Caco-2 (cell line): ENCODE measurements at regions not wholly inside any gene's neighbourhood (a gene's known extent, or its start where the extent isn't known, plus 50 kb on each side); places are given as distances from the start of the nearest gene placed in this dataset.
"Not testable (repeated sequence)": the region's sequence is repeated elsewhere in the genome, so short reads cannot be mapped to it uniquely, and the experiment has no call there.

Source experiments
- BruUV-seq: library from RNA; stranded (reverse); fragments of 400-500 nt; replicated peaks from 2 replicates; lab custom pipeline; 2021; lab: Mats Ljungman, UMichigan
- CTCF ChIA-PET: fragments of 300-600 bp; sonication (Branson Sonifier 250); formaldehyde crosslinking; loops from one replicate; lab custom pipeline; 2022; ENCODE audit warnings: antibody characterized with exemption; lab: Charles Lee
- POLR2A ChIA-PET: fragments of 300-600 bp; sonication (Branson Sonifier 250); formaldehyde crosslinking; loops from one replicate; lab custom pipeline; 2022; ENCODE audit warnings: antibody characterized with exemption; lab: Charles Lee
- DNase-seq, 2 experiments: peaks; one replicate each; pipeline versions ENCODE4 v3.0.0 to v3.0.0-alpha.2; 2020 to 2022
- H3K27me3 ChIP-seq: replicated peaks from 2 replicates; pipeline ENCODE4 v1.6.0; 2011; ENCODE audit warnings: low read length; ENCODE audit not compliant: control insufficient read depth, insufficient read depth
- H3K36me3 ChIP-seq: 2 replicates; pipeline ENCODE4 v1.5.1; 2011; ENCODE audit warnings: low read length; ENCODE audit not compliant: control insufficient read depth, insufficient read depth
- H3K4me1 ChIP-seq: fragments of 250-450 bp; sonication (Bioruptor Pico); 2 replicates; pipeline ENCODE4 v1.5.1; 2020; ENCODE audit warnings: mild to moderate bottlenecking
- H3K4me3 ChIP-seq: 2 replicates; pipeline ENCODE4 v1.5.1; 2011; ENCODE audit warnings: low read depth, mild to moderate bottlenecking, control low read depth, low read length
- H3K9me3 ChIP-seq: fragments of 250-450 bp; sonication (Bioruptor Pico); 2 replicates; pipeline ENCODE4 v1.5.1; 2020; ENCODE audit warnings: mild to moderate bottlenecking, moderate library complexity
- H3K27ac Mint-ChIP-seq: one replicate; pipeline ENCODE4 v1.8.0; 2022; ENCODE audit warnings: mixed read lengths; ENCODE audit not compliant: unreplicated experiment
- H3K27me3 Mint-ChIP-seq: one replicate; pipeline ENCODE4 v1.8.0; 2022; ENCODE audit warnings: mixed read lengths; ENCODE audit not compliant: insufficient read depth, unreplicated experiment
- H3K36me3 Mint-ChIP-seq: one replicate; pipeline ENCODE4 v1.8.0; 2022; ENCODE audit warnings: mild to moderate bottlenecking, mixed read lengths; ENCODE audit not compliant: insufficient read depth, unreplicated experiment
- H3K4me1 Mint-ChIP-seq: one replicate; pipeline ENCODE4 v1.8.0; 2022; ENCODE audit warnings: low read depth, mixed read lengths; ENCODE audit not compliant: unreplicated experiment
- H3K4me3 Mint-ChIP-seq: one replicate; pipeline ENCODE4 v1.8.0; 2022; ENCODE audit warnings: mild to moderate bottlenecking, moderate library complexity, mixed read lengths; ENCODE audit not compliant: unreplicated experiment
- H3K9me3 Mint-ChIP-seq: one replicate; pipeline ENCODE4 v1.8.0; 2022; ENCODE audit warnings: mixed read lengths; ENCODE audit not compliant: unreplicated experiment
- intact Hi-C: fragments of 100-400 bp; cut with micrococcal nuclease; formaldehyde crosslinking; loops from one replicate; pipeline ENCODE4 v1.10.0; 2022; ENCODE audit not compliant: unreplicated experiment
- TF ChIP-seq, protein P1 (sequence below), 2 experiments: fragments of 200-600 bp in 1 of 2; IDR thresholded peaks; 1 replicate in 1 of 2; 2 replicates in 1 of 2; pipeline versions ENCODE4 v1.5.1 to v1.8.0; 2011 to 2022; ENCODE audit warnings: antibody characterized with exemption in 1 of 2, control low read depth in 1 of 2, inconsistent platforms in 1 of 2, low read depth in 1 of 2, low read length in 1 of 2, mild to moderate bottlenecking in 1 of 2, moderate library complexity in 1 of 2; ENCODE audit not compliant: insufficient read depth in 1 of 2, severe bottlenecking in 1 of 2, unreplicated experiment in 1 of 2

DNA sequence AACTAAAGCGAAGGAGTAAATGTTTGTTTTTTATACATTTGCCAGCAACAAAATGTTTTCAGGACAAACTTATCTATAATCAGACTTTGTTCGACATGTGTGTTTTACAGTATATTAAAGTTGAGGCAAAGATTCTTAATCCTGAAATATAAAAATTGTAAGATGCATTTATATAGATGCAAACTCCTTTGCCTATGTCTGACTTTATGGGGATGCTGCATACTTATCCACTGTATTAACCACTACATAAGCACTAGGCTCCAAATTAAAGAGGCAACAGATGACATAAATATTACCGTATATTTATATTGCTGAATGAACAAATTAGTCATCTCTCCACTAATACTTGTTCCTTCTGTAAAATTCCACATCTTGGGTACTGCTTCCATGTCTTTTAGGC is 882.7 kb upstream of the ARRDC3 start:
- Histone ChIP-seq H3K4me1 (no peaks in the 10 kb centered on the region), H3K36me3 (no peaks in the 10 kb centered on the region), H3K4me3 (no peak overlapping the region), H3K27me3 (no peaks in the 10 kb centered on the region; the same call in 1 of the 2 replicates), H3K9me3 (no peaks in the 10 kb centered on the region)
- Mint-ChIP-seq H3K9me3 (no peaks in the 10 kb centered on the region), H3K4me1 (no peaks in the 10 kb centered on the region), H3K4me3 (no peak overlapping the region), H3K27ac (no peak overlapping the region), H3K36me3 (no peaks in the 10 kb centered on the region), H3K27me3 (no peaks in the 10 kb centered on the region)
- DNase-seq = no peak
- BruUV-seq = no TSS peak
- CTCF ChIA-PET = no interaction called here
- TF ChIP-seq, protein P1, sequence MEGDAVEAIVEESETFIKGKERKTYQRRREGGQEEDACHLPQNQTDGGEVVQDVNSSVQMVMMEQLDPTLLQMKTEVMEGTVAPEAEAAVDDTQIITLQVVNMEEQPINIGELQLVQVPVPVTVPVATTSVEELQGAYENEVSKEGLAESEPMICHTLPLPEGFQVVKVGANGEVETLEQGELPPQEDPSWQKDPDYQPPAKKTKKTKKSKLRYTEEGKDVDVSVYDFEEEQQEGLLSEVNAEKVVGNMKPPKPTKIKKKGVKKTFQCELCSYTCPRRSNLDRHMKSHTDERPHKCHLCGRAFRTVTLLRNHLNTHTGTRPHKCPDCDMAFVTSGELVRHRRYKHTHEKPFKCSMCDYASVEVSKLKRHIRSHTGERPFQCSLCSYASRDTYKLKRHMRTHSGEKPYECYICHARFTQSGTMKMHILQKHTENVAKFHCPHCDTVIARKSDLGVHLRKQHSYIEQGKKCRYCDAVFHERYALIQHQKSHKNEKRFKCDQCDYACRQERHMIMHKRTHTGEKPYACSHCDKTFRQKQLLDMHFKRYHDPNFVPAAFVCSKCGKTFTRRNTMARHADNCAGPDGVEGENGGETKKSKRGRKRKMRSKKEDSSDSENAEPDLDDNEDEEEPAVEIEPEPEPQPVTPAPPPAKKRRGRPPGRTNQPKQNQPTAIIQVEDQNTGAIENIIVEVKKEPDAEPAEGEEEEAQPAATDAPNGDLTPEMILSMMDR (IDR thresholded peaks at IDR 0.05; ENCODE audit: insufficient read depth in 1 of 2, low read depth in 1 of 2, low read length in 1 of 2, severe bottlenecking in 1 of 2, unreplicated experiment in 1 of 2) = no peak
- POLR2A ChIA-PET = no interaction called here
- intact Hi-C loops = no loop called here

DNA sequence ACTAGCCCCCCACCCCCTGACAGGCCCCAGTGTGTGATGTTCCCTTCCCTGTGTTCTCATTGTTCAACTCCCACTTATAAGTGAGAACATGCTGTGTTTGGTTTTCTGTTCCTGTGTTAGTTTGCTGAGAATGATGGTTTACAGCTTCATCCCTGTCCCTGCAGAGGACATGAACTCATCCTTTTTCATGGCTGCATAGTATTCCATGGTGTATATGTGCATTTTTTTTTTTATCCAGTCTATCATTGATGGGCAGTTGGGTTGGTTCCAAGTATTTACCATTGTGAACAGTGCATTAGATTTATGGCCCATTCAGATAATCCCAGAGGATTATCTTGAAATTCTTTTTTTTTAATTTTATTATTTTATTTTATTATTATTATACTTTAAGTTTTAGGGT is 872.5 kb upstream of the ARRDC3 start:
- intact Hi-C loops, H3K4me1 Mint-ChIP-seq, H3K4me1 ChIP-seq, BruUV-seq, H3K4me3 Mint-ChIP-seq, H3K27me3 ChIP-seq, H3K9me3 Mint-ChIP-seq, H3K36me3 ChIP-seq, H3K9me3 ChIP-seq, H3K4me3 ChIP-seq, DNase-seq, POLR2A ChIA-PET, H3K36me3 Mint-ChIP-seq, CTCF ChIA-PET, H3K27me3 Mint-ChIP-seq, H3K27ac Mint-ChIP-seq: not testable (repeated sequence)

DNA sequence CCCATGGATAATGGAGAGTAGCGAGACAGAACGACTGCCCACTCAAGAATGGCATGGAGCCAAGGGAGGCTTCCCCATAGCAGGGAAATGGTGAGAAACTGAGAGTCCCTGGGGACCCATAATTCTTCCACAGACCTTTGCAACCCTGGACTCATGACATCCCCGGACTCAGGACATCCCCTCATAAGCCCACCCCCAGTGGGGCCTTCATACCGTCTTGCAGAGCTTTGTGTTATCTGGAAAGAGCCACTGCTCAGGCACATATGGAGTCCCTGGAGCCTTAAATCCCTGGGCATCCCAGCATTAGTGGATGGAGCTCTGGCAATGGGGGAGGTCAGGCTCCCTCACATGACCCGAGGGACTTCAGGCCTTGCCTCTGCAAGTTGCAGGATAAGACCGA is 865.4 kb upstream of the ARRDC3 start:
- ChIA-PET POLR2A (no interaction called here), CTCF (no interaction called here)
- no peak overlapping the region for H3K27ac Mint-ChIP-seq
- H3K27me3 Mint-ChIP-seq = peaks cover 2% of the 10 kb centered on the region
- H3K27me3 ChIP-seq = no peaks in the 10 kb centered on the region
- H3K4me1 Mint-ChIP-seq = no peaks in the 10 kb centered on the region
- intact Hi-C loops = no loop called here
- no peak for DNase-seq
- TF ChIP-seq, protein P1 (IDR thresholded peaks at IDR 0.05; ENCODE audit: insufficient read depth in 1 of 2, low read depth in 1 of 2, low read length in 1 of 2, severe bottlenecking in 1 of 2, unreplicated experiment in 1 of 2) = no peak
- H3K9me3 Mint-ChIP-seq = no peaks in the 10 kb centered on the region
- no peak overlapping the region for H3K4me3 Mint-ChIP-seq
- no peaks in the 10 kb centered on the region for H3K36me3 Mint-ChIP-seq
- H3K4me1 ChIP-seq = no peaks in the 10 kb centered on the region
- no peak overlapping the region for H3K4me3 ChIP-seq
- H3K9me3 ChIP-seq = 0 out of 2 replicates have a peak, but pooled peaks cover 6% of the 10 kb centered on the region
- no TSS peak for BruUV-seq
- H3K36me3 ChIP-seq = no peaks in the 10 kb centered on the region

GRCh38 chr5:92242170-92242569 is 859.1 kb upstream of the ARRDC3 start:
- Histone ChIP-seq H3K27me3 (no peaks in the 10 kb centered on the region), H3K36me3 (no peaks in the 10 kb centered on the region), H3K4me1 (no peaks in the 10 kb centered on the region), H3K4me3 (no peak overlapping the region), H3K9me3 (no peaks in the 10 kb centered on the region)
- H3K27ac Mint-ChIP-seq = no peak overlapping the region
- H3K36me3 Mint-ChIP-seq = no peaks in the 10 kb centered on the region
- POLR2A ChIA-PET = no interaction called here
- H3K4me3 Mint-ChIP-seq = no peak overlapping the region
- no peaks in the 10 kb centered on the region for H3K9me3 Mint-ChIP-seq
- no peaks in the 10 kb centered on the region for H3K4me1 Mint-ChIP-seq
- TF ChIP-seq, protein P1 (IDR thresholded peaks at IDR 0.05; ENCODE audit: insufficient read depth in 1 of 2, low read depth in 1 of 2, low read length in 1 of 2, severe bottlenecking in 1 of 2, unreplicated experiment in 1 of 2) = no peak
- DNase-seq = no peak
- BruUV-seq = no TSS peak
- CTCF ChIA-PET = no interaction called here
- peaks cover 2% of the 10 kb centered on the region for H3K27me3 Mint-ChIP-seq
- intact Hi-C loops = no loop called here
